Activated CD4-positive, alpha-beta T cell treated with anti-CD3 and anti-CD28 coated beads, Interleukin-2, amount 50 U/mL, for 1 hour (primary cell): ENCODE measurements at regions not wholly inside any gene's neighbourhood (a gene's known extent, or its start where the extent isn't known, plus 50 kb on each side); places are given as distances from the start of the nearest gene placed in this dataset.
A peak's percentile ranks its signal among the peaks of the same experiment; 100 is the strongest.

Source experiments
- DNase-seq: peaks from one replicate; pipeline ENCODE4 v3.0.0-alpha.2; 2020

DNA sequence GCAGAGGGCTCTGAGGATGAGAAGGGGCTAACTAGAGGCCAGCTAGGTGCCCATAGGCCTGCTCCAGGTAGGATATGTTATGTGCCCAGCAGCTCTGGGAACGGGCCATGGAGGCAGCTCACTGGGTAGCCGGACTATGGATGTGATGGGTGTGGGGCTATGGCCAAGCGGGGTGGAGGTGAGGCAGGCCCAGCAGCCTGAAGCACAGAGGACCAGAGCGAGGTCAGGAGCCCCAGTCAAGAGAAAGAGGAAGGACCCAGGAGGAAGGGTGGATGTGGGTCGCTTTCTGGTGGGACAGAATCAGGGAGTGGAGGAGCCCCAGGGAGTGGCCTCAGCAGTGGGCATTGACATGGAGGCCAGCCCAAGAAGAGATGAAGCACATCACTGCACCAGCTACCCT lies 117.9 kb upstream of the MLN start:
- no peak for DNase-seq

DNA sequence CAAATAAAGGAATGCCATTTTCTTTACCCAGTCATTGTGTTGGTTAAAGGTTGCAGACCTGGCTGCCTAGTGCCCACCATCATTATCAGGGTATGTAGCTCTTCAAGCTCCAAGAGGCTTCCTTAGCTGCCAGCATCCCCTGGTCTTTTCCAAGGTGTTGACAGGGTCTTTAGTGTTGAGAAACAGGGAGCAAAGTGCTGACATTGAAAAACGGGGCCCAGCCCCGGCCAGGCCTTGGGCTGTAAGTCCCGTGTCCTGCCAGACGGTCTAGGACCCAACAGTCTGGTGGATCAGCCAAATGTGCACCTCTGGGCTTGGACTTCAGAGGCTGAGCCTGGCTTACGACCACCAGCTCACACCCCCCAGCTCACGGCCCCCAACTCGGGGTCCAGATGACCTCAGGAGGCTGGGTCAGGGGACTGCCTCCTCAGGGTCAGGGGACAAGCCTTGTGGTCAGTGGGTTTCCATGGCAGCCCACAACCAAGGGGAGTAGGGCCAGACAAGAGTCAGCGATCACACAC lies 114.4 kb upstream of the MLN start:
- DNase-seq, result no peak

DNA sequence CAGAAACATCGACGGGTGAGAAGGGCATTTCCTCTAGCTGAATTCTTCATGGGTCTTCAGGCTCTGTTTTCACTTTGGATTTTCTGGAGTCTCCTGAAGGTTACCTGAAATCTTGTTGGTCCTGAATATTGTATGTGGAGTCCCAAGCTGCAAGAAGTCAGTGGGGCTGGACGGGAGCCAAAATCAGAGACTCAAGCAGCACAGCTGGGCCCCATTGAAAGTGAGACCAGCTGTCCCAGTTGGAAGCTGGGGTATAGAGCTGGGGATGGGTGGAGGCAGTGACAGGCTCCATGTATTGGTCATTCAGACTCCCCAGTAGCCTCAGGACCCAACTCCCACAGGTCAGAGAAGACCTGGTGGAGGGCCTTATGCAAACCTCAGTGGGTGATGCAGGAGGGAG lies 111.3 kb upstream of the MLN start:
- no peak for DNase-seq

DNA sequence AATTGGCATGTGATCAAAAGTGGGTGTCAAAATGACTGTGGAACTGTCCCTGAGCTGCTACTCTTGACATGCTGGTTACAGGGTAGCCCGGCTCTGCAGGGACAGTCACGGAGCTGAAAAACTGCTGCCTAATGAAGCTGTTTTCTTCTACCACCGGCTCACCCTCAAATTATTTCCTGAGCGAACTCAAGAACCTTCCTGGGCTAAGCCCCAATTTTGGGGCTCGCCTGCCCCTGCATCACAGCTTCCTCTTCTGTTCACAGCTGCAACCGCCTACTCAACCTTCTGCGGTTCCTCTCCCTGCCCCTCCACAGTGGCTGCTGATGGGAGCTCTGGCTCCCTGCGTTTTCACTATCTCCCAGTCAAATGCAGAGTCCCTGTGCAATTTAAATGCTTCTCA lies 110.8 kb upstream of the MLN start:
- DNase-seq, result peak; percentile 34

DNA sequence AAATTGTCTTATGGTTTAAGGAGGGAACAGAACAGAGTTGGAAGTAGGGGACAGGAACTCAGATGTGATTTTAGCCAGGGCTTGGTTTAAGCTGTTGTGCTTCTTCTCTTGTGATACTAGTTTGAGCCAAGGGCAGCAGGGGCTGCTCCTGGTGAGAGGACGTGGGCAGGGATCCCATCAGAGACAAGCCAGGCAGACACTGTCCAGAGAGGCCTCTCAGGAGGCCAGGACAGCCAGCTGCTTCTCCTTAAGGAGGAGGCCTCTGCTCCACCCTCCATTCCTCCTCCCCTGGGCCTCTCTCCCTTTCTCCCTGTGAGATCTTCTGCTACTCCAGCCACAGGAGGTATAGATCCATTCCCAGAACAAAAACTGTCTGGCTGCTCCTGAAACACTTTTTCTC lies 108.4 kb upstream of the MLN start:
- no peak for DNase-seq

DNA sequence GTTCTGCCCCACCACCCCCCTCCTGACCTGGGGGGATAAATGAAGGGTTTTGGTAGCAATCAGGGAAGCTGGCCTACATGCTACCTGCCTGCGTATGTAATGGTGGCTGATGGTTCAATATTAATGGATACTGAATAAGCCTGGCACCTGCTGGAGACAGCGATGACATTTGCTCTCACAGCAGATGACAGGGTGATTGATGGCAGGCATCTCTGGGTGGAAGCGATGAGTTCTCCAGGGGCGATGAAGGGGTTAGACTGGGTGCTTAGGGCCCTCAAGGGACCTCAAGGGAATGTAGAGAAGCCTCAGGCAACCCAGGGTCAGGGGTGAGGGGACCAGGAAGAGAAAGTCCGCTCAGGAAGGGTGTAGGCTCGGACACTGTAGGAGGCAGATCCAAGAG lies 107.7 kb upstream of the MLN start:
- no peak for DNase-seq

DNA sequence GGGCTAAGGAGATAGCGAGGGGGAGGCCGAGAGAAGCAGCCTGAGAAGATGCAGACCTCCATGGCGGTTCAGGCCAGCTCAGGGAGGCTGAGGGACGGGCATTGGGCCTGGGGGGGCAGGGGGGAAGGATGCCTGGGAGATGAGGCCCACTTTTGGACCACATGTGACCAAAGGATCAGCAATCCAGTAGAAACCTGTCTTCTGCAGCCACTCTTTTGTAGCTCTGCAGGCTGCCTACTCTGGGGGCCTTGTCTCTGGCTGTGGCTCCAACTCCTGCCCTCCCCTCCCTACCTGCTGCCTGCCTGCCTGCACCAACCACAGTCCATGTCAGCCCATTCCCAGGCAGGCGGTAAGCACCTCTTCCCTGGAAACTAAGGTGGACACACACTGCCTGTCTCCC lies 106.8 kb upstream of the MLN start:
- no peak for DNase-seq

DNA sequence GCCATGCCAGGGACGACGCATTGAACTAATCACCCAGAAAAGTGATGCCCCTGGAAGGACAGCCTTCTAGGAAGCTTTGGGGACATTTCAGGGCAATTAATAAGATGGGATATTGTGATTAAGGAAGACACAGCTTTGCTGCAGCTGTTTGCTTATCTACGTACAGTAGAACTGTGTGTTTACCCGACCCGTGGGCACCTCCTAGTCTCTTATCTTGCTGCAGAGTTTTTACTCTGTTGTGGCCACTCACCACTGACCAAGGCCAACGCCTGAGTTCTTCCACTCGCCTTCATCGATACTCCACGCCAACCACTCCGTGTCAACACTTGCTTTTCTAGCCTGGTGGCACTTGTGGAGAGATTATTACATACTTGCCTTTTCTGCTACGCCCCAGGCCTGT lies 105.9 kb upstream of the MLN start:
- no peak for DNase-seq

DNA sequence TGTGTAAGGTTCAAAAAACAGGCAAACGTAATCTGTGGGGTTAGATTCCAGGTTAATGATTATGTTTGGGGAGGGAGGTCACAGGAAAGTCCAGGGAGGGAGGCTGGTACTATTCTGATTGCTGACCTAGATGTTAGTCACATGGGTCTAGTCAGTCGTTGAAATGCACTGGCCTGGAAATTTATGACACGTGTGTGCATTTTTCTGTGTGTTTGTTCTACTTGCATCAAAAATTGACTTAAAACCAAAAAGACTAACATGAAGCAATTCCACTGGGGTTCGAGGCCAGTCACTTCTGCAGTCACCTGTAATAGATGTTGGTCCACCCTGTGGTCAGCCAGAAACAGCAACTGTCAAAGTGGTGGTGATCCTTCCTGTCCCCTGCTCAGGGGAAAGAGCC lies 104.2 kb upstream of the MLN start:
- no peak for DNase-seq

DNA sequence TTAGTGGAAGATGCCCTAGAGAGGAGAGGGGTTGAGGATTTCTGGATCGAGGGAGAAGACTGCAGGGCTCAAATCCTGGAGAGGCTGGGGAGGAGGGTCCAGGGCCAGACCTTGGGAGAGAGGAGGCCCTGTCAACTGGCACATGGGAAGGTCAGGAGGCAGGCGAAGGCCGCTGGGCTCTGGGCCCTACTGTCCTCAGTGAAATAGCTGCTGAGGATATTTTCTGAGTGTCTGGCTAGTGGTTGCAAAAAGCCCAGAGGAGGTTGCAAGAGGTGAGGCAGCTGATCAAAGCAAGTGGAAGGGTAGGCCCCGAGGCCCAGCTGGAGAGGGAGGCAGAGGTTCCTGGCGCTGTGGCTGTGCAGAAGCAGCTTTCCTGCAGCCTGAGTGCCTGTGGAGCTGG lies 103.4 kb upstream of the MLN start:
- no peak for DNase-seq

DNA sequence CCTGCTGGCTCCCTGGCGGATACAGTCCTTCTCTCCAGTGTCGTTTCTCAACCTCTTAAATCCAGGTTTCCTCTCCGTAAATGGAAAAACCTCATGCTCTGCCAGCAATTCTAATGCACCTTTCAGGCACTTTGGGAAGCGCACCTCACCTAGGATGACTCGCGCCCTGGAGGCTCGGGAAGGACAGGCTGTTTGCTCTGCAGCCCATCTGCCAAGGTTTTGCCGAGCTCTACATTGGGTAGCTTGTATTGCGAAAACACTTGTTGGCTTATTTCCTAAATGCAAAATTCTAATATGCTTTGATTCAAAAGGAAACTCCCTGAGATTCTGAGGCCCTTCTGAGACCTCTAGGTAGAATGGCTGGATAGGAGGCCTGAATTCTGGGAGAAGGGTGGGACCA lies 102.6 kb upstream of the MLN start:
- DNase-seq, result no peak

DNA sequence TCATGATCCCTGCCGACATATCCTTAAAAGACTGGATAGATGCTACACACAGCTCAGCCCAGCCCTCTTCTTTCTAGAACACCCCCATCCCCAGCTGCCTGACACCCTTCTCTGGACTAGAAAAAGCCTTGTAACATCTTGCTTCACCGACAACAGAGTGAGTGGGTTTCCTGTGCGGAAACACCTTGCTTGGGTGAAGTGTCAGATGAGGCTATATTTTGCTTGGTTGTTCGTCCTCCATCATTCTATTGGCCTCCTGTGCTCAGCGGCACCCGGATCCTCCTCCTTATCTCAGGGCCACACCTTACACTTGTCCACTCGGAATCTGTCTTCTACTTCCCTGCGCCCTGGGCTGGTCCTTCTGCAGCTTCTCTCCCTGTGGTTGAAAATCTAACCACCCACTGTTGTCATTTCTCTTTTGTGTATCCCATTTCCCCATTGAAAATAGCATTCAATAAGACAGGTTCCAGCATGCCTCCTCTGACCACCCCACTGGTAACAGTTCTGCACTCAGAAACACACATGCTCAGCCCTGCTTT lies 101.3 kb upstream of the MLN start:
- DNase-seq, result peak; percentile 41

DNA sequence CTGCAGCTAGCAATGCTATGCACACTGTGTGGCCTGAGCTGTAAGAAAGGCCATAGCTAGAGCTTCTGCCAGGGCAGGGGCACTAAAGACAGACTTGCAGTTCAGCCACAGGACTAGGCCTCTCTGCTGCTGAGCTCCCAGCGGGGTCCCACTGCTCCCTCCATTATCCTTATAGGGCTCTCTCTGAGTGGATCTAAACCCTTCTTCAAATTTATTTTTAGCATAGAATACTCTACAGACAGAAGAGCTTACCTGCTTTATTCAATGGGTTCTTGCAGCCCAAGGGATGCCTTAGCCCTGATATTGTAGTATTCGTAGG lies 100.9 kb upstream of the MLN start:
- no peak for DNase-seq

DNA sequence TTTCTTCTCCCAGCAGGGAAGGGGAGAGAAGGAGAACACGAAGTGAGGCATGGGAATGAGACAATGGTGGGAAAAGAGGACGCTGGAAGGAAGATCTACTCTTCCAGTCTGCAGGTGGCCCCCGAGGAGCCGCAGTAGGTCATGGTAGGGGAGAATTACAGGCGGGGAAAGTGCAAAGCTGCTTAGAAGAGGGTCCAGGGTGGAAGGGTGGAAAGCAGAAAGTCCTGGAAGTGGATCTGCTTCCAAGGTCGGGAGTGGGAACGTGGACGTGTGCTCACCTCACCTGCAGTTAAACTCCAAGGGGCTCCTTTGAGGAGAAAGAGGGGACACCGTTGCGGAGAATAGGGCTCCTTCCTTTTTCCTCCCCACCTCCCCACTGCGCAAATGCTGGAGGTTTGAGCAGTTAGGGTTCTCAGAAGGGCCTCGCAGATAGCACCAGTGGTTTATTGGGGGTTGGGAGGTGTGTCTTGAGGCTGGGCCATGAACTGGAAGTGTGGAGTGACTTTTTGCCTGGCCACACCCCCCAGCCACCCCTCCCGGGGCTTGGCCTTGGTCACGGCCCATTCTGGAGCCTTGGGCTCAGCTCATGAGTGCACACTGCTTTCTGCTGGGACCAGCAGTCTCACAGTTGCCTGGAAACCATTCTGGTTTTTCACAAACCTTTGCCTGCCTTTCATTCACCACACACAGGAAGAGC lies 100.4 kb upstream of the MLN start:
- peak; percentile 67 for DNase-seq

DNA sequence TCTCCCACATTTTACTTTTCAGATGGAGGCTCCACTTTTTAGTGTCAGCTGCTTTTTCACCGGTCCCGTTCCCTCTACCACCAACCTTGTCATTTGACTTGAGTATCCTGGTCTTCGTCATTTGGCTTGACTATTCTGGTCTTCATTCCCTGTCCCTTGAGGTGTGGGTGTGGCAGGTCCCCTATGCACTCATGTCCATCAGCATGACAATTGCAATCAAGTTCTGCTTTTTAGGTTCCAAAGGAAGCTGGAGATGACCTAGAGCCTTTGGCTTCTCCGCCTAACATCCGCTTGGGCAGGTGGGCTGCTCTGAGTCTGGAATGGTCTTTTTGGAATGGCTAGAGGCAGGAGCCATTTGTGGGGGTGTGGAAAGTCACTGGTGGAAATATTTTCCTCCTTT lies 99.8 kb upstream of the MLN start:
- no peak for DNase-seq

DNA sequence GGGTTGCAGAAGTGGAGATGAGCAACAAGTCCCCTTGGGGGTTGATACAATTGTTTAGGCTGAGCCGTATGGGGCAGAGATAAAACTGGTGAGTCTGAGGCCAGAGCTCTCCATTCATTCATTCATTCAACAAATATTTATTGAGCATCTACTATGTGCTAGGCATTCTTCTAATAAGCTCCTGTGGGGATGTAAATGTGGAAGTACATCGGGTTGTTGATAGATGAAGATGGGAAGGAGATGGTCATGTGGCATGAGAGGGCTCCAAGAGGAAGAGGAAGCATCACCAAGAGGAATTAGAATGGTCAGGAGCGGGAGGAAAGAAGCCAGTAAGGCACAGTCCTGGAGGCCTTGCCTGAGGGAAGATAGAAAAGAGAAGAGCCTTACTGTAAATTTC lies 98.7 kb upstream of the MLN start:
- DNase-seq, result no peak

DNA sequence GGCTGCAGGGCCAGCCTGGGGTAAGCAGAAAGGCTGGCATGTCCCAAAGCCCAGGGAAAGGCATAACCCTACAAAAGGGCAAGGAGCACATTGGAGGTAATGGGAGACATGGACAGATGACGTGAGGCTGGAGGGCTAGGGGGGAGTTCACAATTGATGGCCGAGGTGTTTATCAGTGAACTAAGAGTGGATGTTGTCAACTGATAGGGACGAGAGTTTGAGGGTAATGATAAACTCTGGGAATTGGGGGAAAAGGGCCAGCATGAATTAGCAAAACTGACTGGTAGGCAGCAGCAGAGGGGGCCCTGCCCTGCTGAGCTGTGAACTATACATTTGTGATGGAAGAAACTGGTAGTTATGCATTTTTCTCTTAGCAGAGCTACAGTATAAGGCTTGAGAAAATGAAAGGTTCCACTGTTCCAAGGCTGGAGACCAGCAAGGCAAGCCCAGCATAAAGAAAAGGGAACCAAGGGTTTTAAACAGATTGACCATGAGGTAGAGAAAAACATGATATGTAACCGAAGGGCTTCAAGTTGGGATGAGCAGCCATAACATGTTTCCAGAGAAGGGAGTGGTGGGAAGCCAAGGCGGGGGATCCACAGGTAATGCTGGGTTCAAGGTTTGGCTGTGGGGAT lies 98.1 kb upstream of the MLN start:
- DNase-seq, result no peak

DNA sequence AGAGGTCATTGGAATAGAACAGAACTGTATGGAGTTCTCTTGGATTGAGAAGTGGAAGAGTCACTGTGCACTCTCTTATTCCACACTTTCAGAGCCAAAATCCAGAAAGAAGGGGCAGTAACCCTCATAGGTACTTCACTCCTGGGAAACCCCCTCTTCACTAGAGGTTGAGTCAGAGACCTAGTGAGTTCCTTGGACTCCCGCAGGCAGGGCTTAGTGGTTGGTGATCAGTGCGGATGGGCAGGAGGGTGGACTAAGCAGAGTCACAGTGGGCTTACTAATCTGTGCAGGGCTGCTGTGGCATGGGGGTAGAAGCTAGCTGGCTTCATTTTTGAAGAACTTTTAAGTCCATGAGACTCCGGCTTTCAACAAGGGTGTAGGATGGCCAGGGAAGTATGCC lies 95.0 kb upstream of the MLN start:
- no peak for DNase-seq

DNA sequence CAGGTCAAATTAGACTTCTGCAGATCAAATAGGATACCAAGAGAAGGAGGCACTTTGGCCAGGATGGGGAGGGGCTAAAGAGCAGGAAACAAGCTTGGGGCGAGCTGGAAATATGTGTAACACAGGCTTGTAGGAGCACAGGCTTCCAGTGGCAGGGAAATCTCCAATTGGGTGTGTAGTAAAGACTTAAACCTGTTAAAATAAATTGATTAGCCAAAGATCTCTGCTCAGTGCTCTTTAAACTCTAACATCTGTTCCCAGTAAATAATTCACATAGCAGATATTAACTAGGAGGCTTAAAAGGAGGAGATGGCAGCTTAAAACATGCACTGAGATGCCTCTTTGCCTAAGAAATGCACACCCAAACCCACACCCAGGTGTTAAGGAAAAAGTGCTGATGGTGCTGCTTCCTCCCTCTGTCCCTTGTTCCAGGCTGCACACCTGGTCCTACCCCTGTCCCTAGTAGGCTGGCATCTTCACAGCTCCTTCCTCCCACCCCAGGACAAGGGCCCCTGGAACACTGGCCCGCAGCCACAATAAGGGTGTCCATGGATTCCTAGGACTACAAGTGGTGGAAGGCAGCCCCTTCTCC lies 93.5 kb upstream of the MLN start:
- no peak for DNase-seq

DNA sequence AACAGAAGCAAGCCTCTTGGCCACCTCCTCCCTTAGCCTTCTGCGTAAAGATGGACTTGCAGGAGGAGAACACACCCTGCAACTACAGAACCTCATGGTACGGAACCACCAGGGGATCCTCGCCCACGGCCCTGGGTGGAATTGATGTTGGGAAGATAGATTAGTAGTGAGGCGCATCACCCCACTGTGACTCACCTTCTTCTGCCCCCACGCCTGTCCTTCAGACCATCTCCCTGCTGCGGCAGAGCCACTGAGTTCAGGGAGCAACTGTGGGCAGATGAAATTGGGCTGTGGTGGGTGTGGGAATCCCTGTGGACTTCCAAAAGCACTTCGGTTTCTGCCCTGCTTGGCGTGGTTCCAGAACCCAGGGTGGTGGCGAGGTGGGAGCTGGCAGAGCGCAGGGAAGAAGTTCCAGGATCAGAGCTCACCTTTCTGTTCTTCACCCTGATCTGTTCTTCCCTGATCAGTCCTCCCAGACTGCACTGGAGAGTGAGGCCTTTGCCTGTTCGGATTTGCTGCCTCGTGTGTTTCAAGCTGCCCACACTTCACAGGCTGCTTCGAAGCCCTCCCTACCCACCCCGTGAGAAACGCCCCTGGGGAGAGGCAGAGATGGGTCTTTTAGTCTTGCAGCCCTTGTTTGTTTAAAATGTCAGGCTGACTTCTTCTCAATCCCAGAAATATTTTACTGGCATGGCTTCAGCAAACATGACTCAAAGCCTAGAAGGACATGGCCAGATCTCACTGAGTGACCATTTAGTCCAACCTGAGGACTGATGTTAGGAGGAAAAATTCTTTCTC lies 92.8 kb upstream of the MLN start:
- no peak for DNase-seq

DNA sequence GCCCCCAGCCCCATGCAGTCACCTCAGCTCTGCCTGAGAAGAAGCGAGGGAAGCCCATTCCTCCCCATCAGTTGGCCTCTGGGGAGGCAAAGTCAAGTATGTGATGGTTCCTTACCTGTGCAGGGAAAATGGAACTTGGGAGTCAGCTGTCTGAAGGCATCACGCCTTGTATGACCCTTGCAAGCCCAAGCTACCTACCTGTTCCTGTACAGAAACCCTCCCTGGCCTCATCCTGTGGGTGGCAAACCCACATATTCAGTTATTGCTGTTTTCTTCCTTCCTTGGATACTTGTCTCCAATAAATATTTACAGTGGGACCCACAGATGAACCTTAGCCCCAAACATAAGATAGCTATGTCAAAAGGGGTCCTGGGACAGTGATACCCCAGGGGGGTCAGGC lies 92.2 kb upstream of the MLN start:
- no peak for DNase-seq

DNA sequence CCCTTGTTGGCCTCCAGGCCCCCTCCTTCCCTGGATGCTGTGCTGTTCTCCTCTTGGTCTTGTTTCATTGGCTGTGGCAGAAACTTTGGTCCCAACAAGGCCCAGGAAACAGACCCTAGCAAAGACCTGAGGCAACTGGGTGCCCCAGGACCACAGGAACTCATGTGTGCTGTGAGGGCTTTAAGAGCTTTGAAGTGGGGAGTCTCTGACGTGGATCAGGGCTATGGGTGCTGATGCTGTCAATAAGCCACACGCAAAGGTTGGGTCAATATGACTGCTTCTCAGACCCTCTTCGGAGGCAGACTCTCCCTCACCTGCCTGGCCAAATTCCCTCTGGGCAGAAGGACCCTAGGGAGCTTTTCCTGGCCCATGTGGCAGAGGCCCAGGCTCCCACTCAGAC lies 91.5 kb upstream of the MLN start:
- no peak for DNase-seq

DNA sequence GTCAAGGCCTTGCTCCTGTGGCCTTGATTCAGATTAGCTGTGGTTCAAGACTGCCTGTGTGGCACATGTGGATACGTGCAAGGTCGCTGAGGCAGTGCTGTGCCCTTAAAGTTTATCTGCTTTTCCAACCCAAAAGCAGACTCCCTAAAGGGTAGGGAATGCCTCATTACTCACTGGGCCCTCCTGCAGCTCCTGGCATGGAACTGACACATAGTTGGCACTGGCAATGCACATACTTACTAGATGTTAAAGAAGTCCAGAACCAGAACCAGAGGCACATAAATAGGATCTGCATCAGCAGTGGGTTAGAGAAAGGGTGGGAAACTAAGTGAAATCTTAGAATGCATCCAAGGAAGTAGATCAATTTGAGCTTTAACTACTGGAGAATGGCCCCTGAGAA lies 90.6 kb upstream of the MLN start:
- no peak for DNase-seq
